ENCODE measurements at regions not wholly inside any gene's neighbourhood (a gene's known extent, or its start where the extent isn't known, plus 50 kb on each side); places are given as distances from the start of the nearest gene placed in this dataset.

DNA sequence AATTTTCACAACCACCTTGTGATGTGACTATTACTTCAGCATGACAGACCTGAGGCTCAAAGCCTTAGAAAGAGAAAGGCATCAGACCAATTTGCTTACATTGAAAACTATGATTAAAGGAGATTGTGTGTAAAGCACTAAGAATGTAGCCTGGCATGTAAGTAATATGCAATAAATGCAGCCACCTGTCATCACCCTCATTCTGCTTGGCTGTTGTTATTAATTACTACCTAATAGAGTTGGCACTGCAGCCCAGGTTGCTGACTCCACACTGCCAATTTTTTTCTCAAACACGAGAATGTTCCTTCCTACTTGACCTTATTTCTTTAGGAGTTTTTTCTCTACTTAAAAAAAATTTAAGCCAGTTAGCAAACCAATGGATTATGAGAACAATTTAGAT is 61.2 kb upstream of the NPVF start:
- DNase-seq (ENCODE audit: low spot score) = no peak
- ChIA-PET CTCF (no interaction called here), POLR2A (ENCODE audit: low non-redundant PET) (no interaction called here)
- peaks cover 5% of the 10 kb centered on the region for H3K27me3 ChIP-seq (replicated peaks; ENCODE audit: insufficient read depth, low read depth, low read length, poor library complexity)
- no peaks in the 10 kb centered on the region for H3K36me3 ChIP-seq (ENCODE audit: insufficient read depth, low read length, poor library complexity, severe bottlenecking)
- no peak overlapping the region for H3K27ac ChIP-seq (ENCODE audit: low read depth, low read length, poor library complexity, severe bottlenecking)
- intact Hi-C loops (cut with micrococcal nuclease; ENCODE audit: unreplicated experiment) = no loop called here
- BruUV-seq (replicated peaks) = no TSS peak
- H3K4me1 ChIP-seq (ENCODE audit: insufficient read depth, low read length, poor library complexity, severe bottlenecking) = no peaks in the 10 kb centered on the region
- no peak overlapping the region for H3K4me3 ChIP-seq (ENCODE audit: low read depth, low read length, poor library complexity, severe bottlenecking)
- H3K9me3 ChIP-seq (ENCODE audit: low read depth, low read length, poor library complexity, severe bottlenecking) = no peaks in the 10 kb centered on the region
- TF ChIP-seq, protein P1, sequence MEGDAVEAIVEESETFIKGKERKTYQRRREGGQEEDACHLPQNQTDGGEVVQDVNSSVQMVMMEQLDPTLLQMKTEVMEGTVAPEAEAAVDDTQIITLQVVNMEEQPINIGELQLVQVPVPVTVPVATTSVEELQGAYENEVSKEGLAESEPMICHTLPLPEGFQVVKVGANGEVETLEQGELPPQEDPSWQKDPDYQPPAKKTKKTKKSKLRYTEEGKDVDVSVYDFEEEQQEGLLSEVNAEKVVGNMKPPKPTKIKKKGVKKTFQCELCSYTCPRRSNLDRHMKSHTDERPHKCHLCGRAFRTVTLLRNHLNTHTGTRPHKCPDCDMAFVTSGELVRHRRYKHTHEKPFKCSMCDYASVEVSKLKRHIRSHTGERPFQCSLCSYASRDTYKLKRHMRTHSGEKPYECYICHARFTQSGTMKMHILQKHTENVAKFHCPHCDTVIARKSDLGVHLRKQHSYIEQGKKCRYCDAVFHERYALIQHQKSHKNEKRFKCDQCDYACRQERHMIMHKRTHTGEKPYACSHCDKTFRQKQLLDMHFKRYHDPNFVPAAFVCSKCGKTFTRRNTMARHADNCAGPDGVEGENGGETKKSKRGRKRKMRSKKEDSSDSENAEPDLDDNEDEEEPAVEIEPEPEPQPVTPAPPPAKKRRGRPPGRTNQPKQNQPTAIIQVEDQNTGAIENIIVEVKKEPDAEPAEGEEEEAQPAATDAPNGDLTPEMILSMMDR (conservative IDR thresholded peaks at IDR 0.05; ENCODE audit: low read depth, low read length) = no peak
- no peak for TF ChIP-seq EZH2 (IDR thresholded peaks at IDR 0.05; ENCODE audit: borderline replicate concordance, low read depth, low read length, poor library complexity, severe bottlenecking)

DNA sequence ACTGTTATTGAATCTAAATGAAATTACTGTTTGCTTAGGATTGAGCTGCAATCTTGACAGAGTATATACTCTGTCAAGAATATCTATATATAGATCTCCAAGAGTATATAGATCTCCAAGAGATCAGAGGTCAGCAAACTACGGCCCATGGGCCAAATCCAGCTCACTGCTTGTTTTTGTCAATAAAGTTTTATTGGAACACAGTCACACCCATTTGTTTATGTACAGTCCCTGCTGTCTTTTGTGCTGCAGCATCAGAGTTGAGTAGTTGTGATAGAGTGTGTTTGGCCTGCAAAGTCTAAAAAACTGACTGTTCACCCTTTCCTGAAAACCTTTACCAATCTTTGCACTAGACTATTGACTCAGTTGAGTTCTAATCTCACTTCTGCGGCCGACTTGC is 66.3 kb upstream of the NPVF start:
- Histone ChIP-seq H3K36me3 (ENCODE audit: insufficient read depth, low read length, poor library complexity, severe bottlenecking) (no peaks in the 10 kb centered on the region), H3K4me1 (ENCODE audit: insufficient read depth, low read length, poor library complexity, severe bottlenecking) (no peaks in the 10 kb centered on the region), H3K27ac (ENCODE audit: low read depth, low read length, poor library complexity, severe bottlenecking) (no peak overlapping the region), H3K9me3 (ENCODE audit: low read depth, low read length, poor library complexity, severe bottlenecking) (no peaks in the 10 kb centered on the region), H3K27me3 (replicated peaks; ENCODE audit: insufficient read depth, low read depth, low read length, poor library complexity) (peaks cover 13% of the 10 kb centered on the region), H3K4me3 (ENCODE audit: low read depth, low read length, poor library complexity, severe bottlenecking) (no peak overlapping the region)
- ChIA-PET CTCF (no interaction called here), POLR2A (ENCODE audit: low non-redundant PET) (no interaction called here)
- no TSS peak for BruUV-seq (replicated peaks)
- no peak for DNase-seq (ENCODE audit: low spot score)
- intact Hi-C loops (cut with micrococcal nuclease; ENCODE audit: unreplicated experiment) = no loop called here
- no peak for TF ChIP-seq EZH2 (IDR thresholded peaks at IDR 0.05; ENCODE audit: borderline replicate concordance, low read depth, low read length, poor library complexity, severe bottlenecking)
- TF ChIP-seq, protein P1 (conservative IDR thresholded peaks at IDR 0.05; ENCODE audit: low read depth, low read length) = no peak

DNA sequence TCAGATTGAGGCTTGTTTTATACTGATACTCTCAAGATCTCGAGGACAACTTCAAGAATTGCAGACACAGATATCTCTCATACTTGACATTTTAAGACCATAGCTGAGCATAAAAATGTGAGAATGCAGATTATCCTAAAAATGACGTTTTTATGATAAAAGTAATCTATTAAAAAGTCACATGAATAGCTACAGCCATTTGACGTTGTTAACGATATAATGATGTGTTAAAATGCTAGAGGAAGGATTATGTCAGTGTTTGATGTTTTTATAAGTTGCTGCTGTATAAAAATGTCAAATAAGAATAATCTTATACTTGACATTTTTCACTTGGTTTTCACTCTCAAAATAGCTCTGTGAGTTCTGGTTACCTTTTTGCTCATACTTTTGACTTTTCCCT is 67.1 kb upstream of the NPVF start:
- TF ChIP-seq, protein P1 (conservative IDR thresholded peaks at IDR 0.05; ENCODE audit: low read depth, low read length) = no peak
- no peak for TF ChIP-seq EZH2 (IDR thresholded peaks at IDR 0.05; ENCODE audit: borderline replicate concordance, low read depth, low read length, poor library complexity, severe bottlenecking)
- POLR2A ChIA-PET (ENCODE audit: low non-redundant PET) = no interaction called here
- intact Hi-C loops (cut with micrococcal nuclease; ENCODE audit: unreplicated experiment) = no loop called here
- CTCF ChIA-PET = no interaction called here
- no peaks in the 10 kb centered on the region for H3K9me3 ChIP-seq (ENCODE audit: low read depth, low read length, poor library complexity, severe bottlenecking)
- no peaks in the 10 kb centered on the region for H3K36me3 ChIP-seq (ENCODE audit: insufficient read depth, low read length, poor library complexity, severe bottlenecking)
- H3K4me3 ChIP-seq (ENCODE audit: low read depth, low read length, poor library complexity, severe bottlenecking) = no peak overlapping the region
- no peak overlapping the region for H3K27ac ChIP-seq (ENCODE audit: low read depth, low read length, poor library complexity, severe bottlenecking)
- H3K27me3 ChIP-seq (replicated peaks; ENCODE audit: insufficient read depth, low read depth, low read length, poor library complexity) = peaks cover 17% of the 10 kb centered on the region
- BruUV-seq (replicated peaks) = no TSS peak
- H3K4me1 ChIP-seq (ENCODE audit: insufficient read depth, low read length, poor library complexity, severe bottlenecking) = no peaks in the 10 kb centered on the region
- DNase-seq (ENCODE audit: low spot score) = no peak
